Peyer's patch (tissue), 4 donors: ENCODE measurements at regions not wholly inside any gene's neighbourhood (a gene's known extent, or its start where the extent isn't known, plus 50 kb on each side); places are given as distances from the start of the nearest gene placed in this dataset.

Source experiments
- DNase-seq, 3 donors: peaks; one replicate each; pipeline ENCODE4 v3.0.0-alpha.2; 2017 to 2019
- H3K27ac ChIP-seq, 4 donors: fragments of 200-600 bp; sonication (generic); one replicate each; pipeline ENCODE4 v1.5.1; 2016 to 2019
- H3K27me3 ChIP-seq, 2 donors: fragments of 200-600 bp; sonication (generic); one replicate each; pipeline ENCODE4 v1.5.1; 2019
- H3K36me3 ChIP-seq, 3 donors: fragments of 200-600 bp; sonication (generic); one replicate each; pipeline ENCODE4 v1.5.1; 2016 to 2019
- H3K4me1 ChIP-seq, 4 donors: fragments of 200-600 bp; sonication (generic); one replicate each; pipeline ENCODE4 v1.5.1; 2016 to 2019
- H3K4me3 ChIP-seq, 4 donors: fragments of 200-600 bp; sonication (generic); 1 replicate in 3 of 4; 2 replicates in 1 of 4; pipeline ENCODE4 v1.5.1; 2016 to 2019; ENCODE audit warnings: mild to moderate bottlenecking in 1 of 4
- H3K9me3 ChIP-seq, 4 donors: fragments of 200-600 bp; sonication (generic); one replicate each; pipeline ENCODE4 v1.5.1; 2016 to 2019; ENCODE audit warnings: mild to moderate bottlenecking in 1 of 4
- CTCF ChIP-seq, 6 experiments: fragments of 450-650 bp in 4 of 6; fragments of 200-600 bp in 2 of 6; sonication (generic) in 1 of 6; IDR thresholded peaks; one replicate each; pipeline ENCODE4 v1.5.1; 2017 to 2019; ENCODE audit warnings: antibody characterized with exemption in 6 of 6, mild to moderate bottlenecking in 3 of 6, moderate library complexity in 1 of 6
- POLR2A ChIP-seq, 2 donors: fragments of 450-650 bp; IDR thresholded peaks; one replicate each; pipeline ENCODE4 v1.5.1; 2017; ENCODE audit warnings: antibody characterized with exemption in 2 of 2, mild to moderate bottlenecking in 2 of 2, moderate library complexity in 2 of 2

- H3K27ac ChIP-seq = no peak overlapping the region
- no peak for DNase-seq
- TF ChIP-seq POLR2A (IDR thresholded peaks at IDR 0.05) (no peak), CTCF (IDR thresholded peaks at IDR 0.05) (no peak)
Observed at GRCh38 chr2:236773206-236773605, 203.6 kb downstream of the ACKR3 start.

GRCh38 chr2:236774171-236774570 is 204.5 kb downstream of the ACKR3 start:
- TF ChIP-seq CTCF (IDR thresholded peaks at IDR 0.05) (no peak), POLR2A (IDR thresholded peaks at IDR 0.05) (no peak)
- no peaks in the 10 kb centered on the region for H3K9me3 ChIP-seq
- H3K36me3 ChIP-seq = no peaks in the 10 kb centered on the region
- no peak for DNase-seq
- no peak overlapping the region for H3K4me3 ChIP-seq
- H3K27me3 ChIP-seq = no peaks in the 10 kb centered on the region
- H3K4me1 ChIP-seq = no peaks in the 10 kb centered on the region
- no peak overlapping the region for H3K27ac ChIP-seq

More at GRCh38 chr2:236773206-236773605, 203.6 kb downstream of the ACKR3 start:
- Histone ChIP-seq H3K9me3 (no peaks in the 10 kb centered on the region), H3K36me3 (no peaks in the 10 kb centered on the region), H3K4me1 (no peaks in the 10 kb centered on the region), H3K4me3 (no peak overlapping the region), H3K27me3 (no peaks in the 10 kb centered on the region)

- Histone ChIP-seq H3K36me3 (no peaks in the 10 kb centered on the region), H3K9me3 (no peaks in the 10 kb centered on the region), H3K27me3 (no peaks in the 10 kb centered on the region), H3K4me3 (no peak overlapping the region), H3K27ac (no peak overlapping the region), H3K4me1 (no peaks in the 10 kb centered on the region)
- TF ChIP-seq POLR2A (IDR thresholded peaks at IDR 0.05) (no peak), CTCF (IDR thresholded peaks at IDR 0.05) (no peak)
- DNase-seq = no peak
Observed at GRCh38 chr2:236775511-236775910, 205.9 kb downstream of the ACKR3 start.

- Histone ChIP-seq H3K27ac (no peak overlapping the region), H3K4me1 (no peaks in the 10 kb centered on the region), H3K36me3 (no peaks in the 10 kb centered on the region), H3K27me3 (no peaks in the 10 kb centered on the region), H3K4me3 (no peak overlapping the region), H3K9me3 (no peaks in the 10 kb centered on the region)
- no peak for DNase-seq
- TF ChIP-seq POLR2A (IDR thresholded peaks at IDR 0.05) (no peak), CTCF (IDR thresholded peaks at IDR 0.05) (no peak)
Observed at GRCh38 chr2:236776206-236776605, 206.6 kb downstream of the ACKR3 start.

GRCh38 chr2:236776695-236777251 is 207.1 kb downstream of the ACKR3 start:
- no peaks in the 10 kb centered on the region for H3K9me3 ChIP-seq
- no peak overlapping the region for H3K27ac ChIP-seq
- no peaks in the 10 kb centered on the region for H3K27me3 ChIP-seq
- no peaks in the 10 kb centered on the region for H3K36me3 ChIP-seq
- no peak for DNase-seq
- no peaks in the 10 kb centered on the region for H3K4me1 ChIP-seq
- TF ChIP-seq POLR2A (IDR thresholded peaks at IDR 0.05) (no peak), CTCF (IDR thresholded peaks at IDR 0.05) (no peak)
- no peak overlapping the region for H3K4me3 ChIP-seq

GRCh38 chr2:236777408-236777807 is 207.8 kb downstream of the ACKR3 start:
- Histone ChIP-seq H3K36me3 (no peaks in the 10 kb centered on the region), H3K27me3 (no peaks in the 10 kb centered on the region), H3K9me3 (no peaks in the 10 kb centered on the region), H3K27ac (no peak overlapping the region), H3K4me3 (no peak overlapping the region), H3K4me1 (no peaks in the 10 kb centered on the region)
- TF ChIP-seq POLR2A (IDR thresholded peaks at IDR 0.05) = no peak
- no peak for TF ChIP-seq CTCF (IDR thresholded peaks at IDR 0.05)
- DNase-seq = no peak
